KMS-11 (cell line): ENCODE measurements at regions not wholly inside any gene's neighbourhood (a gene's known extent, or its start where the extent isn't known, plus 50 kb on each side); places are given as distances from the start of the nearest gene placed in this dataset.

Source experiments
- H2AFZ ChIP-seq: fragments of 200-600 bp; sonication (generic); 2 replicates; pipeline ENCODE4 v1.6.1; 2016; ENCODE audit warnings: antibody characterized with exemption, mixed run types, low read depth
- H3K27ac ChIP-seq: fragments of 200-600 bp; sonication (generic); 2 replicates; pipeline ENCODE4 v1.6.1; 2016; ENCODE audit warnings: mild to moderate bottlenecking, mixed run types
- H3K27me3 ChIP-seq: fragments of 200-600 bp; sonication (generic); 2 replicates; pipeline ENCODE4 v1.6.1; 2017; ENCODE audit warnings: mild to moderate bottlenecking, low read depth, mixed run types, moderate library complexity; ENCODE audit not compliant: insufficient read depth
- H3K36me3 ChIP-seq: fragments of 200-600 bp; sonication (generic); 2 replicates; pipeline ENCODE4 v1.6.1; 2017; ENCODE audit warnings: mild to moderate bottlenecking, mixed run types; ENCODE audit not compliant: insufficient read depth
- H3K4me1 ChIP-seq: fragments of 200-600 bp; sonication (generic); 2 replicates; pipeline ENCODE4 v1.6.1; 2016; ENCODE audit warnings: mild to moderate bottlenecking, low read depth, mixed run types; ENCODE audit not compliant: poor library complexity, severe bottlenecking
- H3K4me2 ChIP-seq: fragments of 200-600 bp; sonication (generic); 2 replicates; pipeline ENCODE4 v1.7.0; 2016; ENCODE audit warnings: mild to moderate bottlenecking, mixed run types
- H3K4me3 ChIP-seq: fragments of 200-600 bp; sonication (generic); IDR thresholded peaks from 2 replicates; pipeline ENCODE4 v1.6.1; 2017; ENCODE audit warnings: low read depth, low read length, mixed read lengths; ENCODE audit not compliant: insufficient read depth
- H3K79me2 ChIP-seq: fragments of 200-600 bp; sonication (generic); 2 replicates; pipeline ENCODE4 v1.6.1; 2016; ENCODE audit warnings: low read depth, mixed run types; ENCODE audit not compliant: insufficient read depth
- H3K9ac ChIP-seq: fragments of 200-600 bp; sonication (generic); 2 replicates; pipeline ENCODE4 v1.6.1; 2016; ENCODE audit warnings: mild to moderate bottlenecking, mixed run types
- H4K20me1 ChIP-seq: fragments of 200-600 bp; sonication (generic); 2 replicates; pipeline ENCODE4 v1.6.1; 2016; ENCODE audit warnings: mild to moderate bottlenecking, mixed run types; ENCODE audit not compliant: insufficient read depth
- CTCF ChIP-seq: fragments of 200-600 bp; sonication (generic); conservative IDR thresholded peaks from 2 replicates; pipeline ENCODE4 v1.6.1; 2017; ENCODE audit warnings: low read depth, mild to moderate bottlenecking, antibody characterized with exemption, low read length, moderate library complexity, mixed read lengths

GRCh38 chr15:53437985-53438841 is 321.2 kb downstream of the WDR72 start:
- H4K20me1 ChIP-seq: no peaks in the 10 kb centered on the region
- H2AFZ ChIP-seq: no peak overlapping the region
- no peak overlapping the region for H3K4me2 ChIP-seq
- no peak overlapping the region for H3K4me3 ChIP-seq
- no peaks in the 10 kb centered on the region for H3K79me2 ChIP-seq
- H3K4me1 ChIP-seq: no peaks in the 10 kb centered on the region
- H3K36me3 ChIP-seq: no peaks in the 10 kb centered on the region
- H3K27me3 ChIP-seq: no peaks in the 10 kb centered on the region
- no peak for TF ChIP-seq CTCF
- no peak overlapping the region for H3K27ac ChIP-seq
- no peak overlapping the region for H3K9ac ChIP-seq

GRCh38 chr15:53437366-53437765 is 322.1 kb downstream of the WDR72 start:
- Histone ChIP-seq H3K79me2 (no peaks in the 10 kb centered on the region), H3K4me3 (no peak overlapping the region), H3K27me3 (no peaks in the 10 kb centered on the region), H3K27ac (no peak overlapping the region), H3K9ac (no peak overlapping the region), H3K4me2 (no peak overlapping the region), H2AFZ (no peak overlapping the region), H3K4me1 (no peaks in the 10 kb centered on the region), H3K36me3 (no peaks in the 10 kb centered on the region), H4K20me1 (no peaks in the 10 kb centered on the region)
- TF ChIP-seq CTCF: no peak

GRCh38 chr15:53434174-53434678 is 325.2 kb downstream of the WDR72 start:
- Histone ChIP-seq H3K79me2 (no peaks in the 10 kb centered on the region), H3K27me3 (no peaks in the 10 kb centered on the region), H3K27ac (no peak overlapping the region), H3K4me2 (no peak overlapping the region), H2AFZ (no peak overlapping the region), H3K9ac (no peak overlapping the region), H3K4me3 (no peak overlapping the region), H4K20me1 (no peaks in the 10 kb centered on the region), H3K36me3 (no peaks in the 10 kb centered on the region), H3K4me1 (no peaks in the 10 kb centered on the region)
- no peak for TF ChIP-seq CTCF

GRCh38 chr15:53416219-53416940 is 343.1 kb downstream of the WDR72 start:
- H3K4me2 ChIP-seq: no peak overlapping the region
- no peaks in the 10 kb centered on the region for H4K20me1 ChIP-seq
- no peak overlapping the region for H2AFZ ChIP-seq
- no peaks in the 10 kb centered on the region for H3K79me2 ChIP-seq
- no peak overlapping the region for H3K27ac ChIP-seq
- no peak for TF ChIP-seq CTCF
- no peaks in the 10 kb centered on the region for H3K27me3 ChIP-seq
- no peaks in the 10 kb centered on the region for H3K36me3 ChIP-seq
- H3K4me1 ChIP-seq: no peaks in the 10 kb centered on the region
- H3K4me3 ChIP-seq: no peak overlapping the region
- H3K9ac ChIP-seq: no peak overlapping the region
